HCT116 (cell line): ENCODE measurements at regions not wholly inside any gene's neighbourhood (a gene's known extent, or its start where the extent isn't known, plus 50 kb on each side); places are given as distances from the start of the nearest gene placed in this dataset.

ENCODE experiments used
- ATAC-seq: fragments of 200-7000 bp; cut with Tn5 transposase; 2 replicates; pipeline ENCODE4 v1.9.1; 2020; ENCODE audit warnings: mild to moderate bottlenecking, moderate library complexity
- BruUV-seq: library from RNA; stranded (reverse); fragments of 400-500 nt; replicated peaks from 2 replicates; lab custom pipeline; 2021; lab: Mats Ljungman, UMichigan
- CTCF ChIA-PET: fragments of 300-600 bp; sonication (Branson Sonifier 250); formaldehyde crosslinking; loops from one replicate; lab custom pipeline; 2021; ENCODE audit warnings: antibody characterized with exemption; lab: Charles Lee
- POLR2A ChIA-PET: fragments of 300-600, 350-600 bp; sonication (Branson Sonifier 250); formaldehyde crosslinking; loops from one replicate; lab custom pipeline; 2021; ENCODE audit warnings: antibody characterized with exemption; lab: Charles Lee
- RAD21 ChIA-PET, 2 experiments: fragments of 300-600 bp; sonication (Branson Sonifier 250); formaldehyde crosslinking; loops; one replicate each; lab custom pipeline; 2023; ENCODE audit warnings: low total read pairs in 2 of 2; ENCODE audit not compliant: uncharacterized antibody in 2 of 2, unreplicated experiment in 2 of 2, low non-redundant PET in 1 of 2; lab: Charles Lee
- DNase-seq: peaks from one replicate; pipeline ENCODE4 v3.0.0-alpha.2; 2010; ENCODE audit warnings: low read depth, low spot score
- H2AFZ ChIP-seq: fragments of 200-600 bp; shearing (Covaris generic), sonication (generic); 2 replicates; pipeline ENCODE4 v1.6.1; 2017; ENCODE audit warnings: low read depth, mixed run types, mixed read lengths, antibody characterized with exemption, low read length; ENCODE audit not compliant: poor library complexity, severe bottlenecking
- H3K27ac ChIP-seq: 2 replicates; pipeline ENCODE4 v1.5.1; 2012; ENCODE audit warnings: low read depth, low read length
- H3K27me3 ChIP-seq: fragments of 200-600 bp; sonication (generic); 2 replicates; pipeline ENCODE4 v1.6.1; 2016; ENCODE audit warnings: mixed run types, low read length, mixed read lengths; ENCODE audit not compliant: insufficient read depth
- H3K36me3 ChIP-seq, 2 experiments: fragments of 200-500 bp in 1 of 2; fragments of 200-600 bp in 1 of 2; sonication (Bioruptor generic) in 1 of 2; sonication (generic) in 1 of 2; 2 replicates each; pipeline versions ENCODE4 v1.5.1 to v1.6.1; 2014 to 2016; ENCODE audit warnings: low read length in 2 of 2, inconsistent platforms in 1 of 2, mixed read lengths in 1 of 2, mixed run types in 1 of 2; ENCODE audit not compliant: insufficient read depth in 2 of 2, control insufficient read depth in 1 of 2
- H3K4me1 ChIP-seq, 2 experiments: fragments of 200-600 bp in 1 of 2; sonication (generic) in 1 of 2; 2 replicates each; pipeline versions ENCODE4 v1.5.1 to v1.6.1; 2012 to 2017; ENCODE audit warnings: low read length in 2 of 2, inconsistent platforms in 1 of 2, mild to moderate bottlenecking in 1 of 2, mixed read lengths in 1 of 2, mixed run types in 1 of 2, moderate library complexity in 1 of 2; ENCODE audit not compliant: insufficient read depth in 2 of 2, control insufficient read depth in 1 of 2
- H3K4me2 ChIP-seq: fragments of 200-600 bp; sonication (generic); 2 replicates; pipeline ENCODE4 v1.6.1; 2017; ENCODE audit warnings: mixed run types, low read length, mixed read lengths
- H3K4me3 ChIP-seq, 2 experiments: fragments of 200-600 bp in 1 of 2; sonication (generic) in 1 of 2; replicated peaks in 1 of 2; 2 replicates each; pipeline ENCODE4 v1.5.1; 2011 to 2016; ENCODE audit warnings: low read length in 2 of 2, control low read depth in 1 of 2, low read depth in 1 of 2, mild to moderate bottlenecking in 1 of 2, mixed read lengths in 1 of 2, mixed run types in 1 of 2
- H3K79me2 ChIP-seq: fragments of 200-600 bp; sonication (generic); 2 replicates; pipeline ENCODE4 v1.6.1; 2017; ENCODE audit warnings: mild to moderate bottlenecking, mixed run types, low read length, moderate library complexity, mixed read lengths; ENCODE audit not compliant: insufficient read depth
- H3K9ac ChIP-seq: fragments of 200-600 bp; sonication (generic); 2 replicates; pipeline ENCODE4 v1.6.1; 2016; ENCODE audit warnings: low read length, mixed read lengths
- H3K9me2 ChIP-seq: fragments of 200-600 bp; sonication (generic), shearing (Covaris generic); 2 replicates; pipeline ENCODE4 v1.6.1; 2017; ENCODE audit warnings: mixed run types, mild to moderate bottlenecking, moderate library complexity; ENCODE audit not compliant: insufficient read depth
- H3K9me3 ChIP-seq, 2 experiments: fragments of 200-500 bp in 1 of 2; fragments of 200-600 bp in 1 of 2; sonication (Bioruptor generic) in 1 of 2; sonication (generic) in 1 of 2; 2 replicates each; pipeline ENCODE4 v1.6.1; 2014 to 2017; ENCODE audit warnings: low read length in 2 of 2, mixed read lengths in 2 of 2, inconsistent platforms in 1 of 2, low read depth in 1 of 2, mild to moderate bottlenecking in 1 of 2, mixed run types in 1 of 2, moderate library complexity in 1 of 2; ENCODE audit not compliant: control insufficient read depth in 1 of 2, insufficient read depth in 1 of 2
- H4K20me1 ChIP-seq: fragments of 200-600 bp; sonication (generic), shearing (Covaris generic); 2 replicates; pipeline ENCODE4 v1.6.1; 2017; ENCODE audit warnings: mixed run types, mild to moderate bottlenecking, moderate library complexity; ENCODE audit not compliant: insufficient read depth
- CBX3 ChIP-seq: IDR thresholded peaks from 2 replicates; pipeline ENCODE4 v1.6.1; 2012; ENCODE audit warnings: low read depth
- CEBPB ChIP-seq: IDR thresholded peaks from 2 replicates; pipeline ENCODE4 v1.6.1; 2012; ENCODE audit warnings: low read depth
- CTCF ChIP-seq, 3 experiments: fragments of 200-600 bp in 1 of 3; sonication (generic) in 1 of 3; IDR thresholded peaks in 2 of 3; conservative IDR thresholded peaks in 1 of 3; 2 replicates each; pipeline ENCODE4 v1.5.1; 2012 to 2017; ENCODE audit warnings: low read depth in 2 of 3, low read length in 2 of 3, antibody characterized with exemption in 1 of 3, borderline replicate concordance in 1 of 3, control low read depth in 1 of 3, mild to moderate bottlenecking in 1 of 3, mixed read lengths in 1 of 3, mixed run types in 1 of 3, moderate library complexity in 1 of 3; ENCODE audit not compliant: insufficient read depth in 1 of 3
- EGR1 ChIP-seq: IDR thresholded peaks from 2 replicates; pipeline ENCODE4 v1.6.1; 2012; ENCODE audit warnings: low read depth
- EZH2 ChIP-seq: fragments of 200-600 bp; sonication (generic); IDR thresholded peaks from 2 replicates; pipeline ENCODE4 v1.6.1; 2017; ENCODE audit warnings: antibody characterized with exemption, mixed run types
- FOSL1 ChIP-seq: IDR thresholded peaks from 2 replicates; pipeline ENCODE4 v1.6.1; 2012; ENCODE audit warnings: low read depth
- JUND ChIP-seq: IDR thresholded peaks from 2 replicates; pipeline ENCODE4 v1.6.1; 2012
- MAX ChIP-seq: IDR thresholded peaks from 2 replicates; pipeline ENCODE4 v1.6.1; 2012
- POLR2A ChIP-seq: IDR thresholded peaks from 2 replicates; pipeline ENCODE4 v1.7.0; 2011; ENCODE audit warnings: borderline replicate concordance; ENCODE audit not compliant: insufficient read depth, insufficient read length; ENCODE audit errors: extremely low read depth
- POLR2AphosphoS5 ChIP-seq: IDR thresholded peaks from 2 replicates; pipeline ENCODE4 v1.6.1; 2011; ENCODE audit warnings: mild to moderate bottlenecking, low read depth, low read length, moderate library complexity
- RAD21 ChIP-seq: IDR thresholded peaks from 2 replicates; pipeline ENCODE4 v1.6.1; 2012; ENCODE audit warnings: low read depth, mild to moderate bottlenecking
- SP1 ChIP-seq: IDR thresholded peaks from 2 replicates; pipeline ENCODE4 v1.6.1; 2012; ENCODE audit warnings: low read depth
- SRF ChIP-seq: IDR thresholded peaks from 2 replicates; pipeline ENCODE4 v1.6.1; 2012; ENCODE audit warnings: low read depth
- YY1 ChIP-seq: IDR thresholded peaks from 2 replicates; pipeline ENCODE4 v1.6.1; 2011; ENCODE audit warnings: low read length, low read depth, moderate library complexity, mild to moderate bottlenecking; ENCODE audit not compliant: insufficient replicate concordance; ENCODE audit errors: extremely low read depth
- ZNF274 ChIP-seq: fragments of 200-500 bp; sonication (Bioruptor generic); IDR thresholded peaks from 2 replicates; pipeline ENCODE4 v1.6.1; 2014; ENCODE audit warnings: mild to moderate bottlenecking, low read depth, low read length, inconsistent platforms
- intact Hi-C: fragments of 100-400 bp; cut with micrococcal nuclease; formaldehyde crosslinking; loops from 2 replicates; pipeline ENCODE4 v1.10.0; 2022

- Histone ChIP-seq H3K4me3 (no peak overlapping the region), H4K20me1 (no peaks in the 10 kb centered on the region), H3K9me3 (no peaks in the 10 kb centered on the region), H3K27me3 (no peaks in the 10 kb centered on the region), H3K79me2 (no peaks in the 10 kb centered on the region), H3K27ac (no peak overlapping the region), H3K4me1 (no peaks in the 10 kb centered on the region), H3K36me3 (no peaks in the 10 kb centered on the region), H3K9me2 (no peaks in the 10 kb centered on the region), H3K4me2 (no peak overlapping the region), H2AFZ (no peak overlapping the region), H3K9ac (no peak overlapping the region)
- ATAC-seq (no peak), DNase-seq (no peak)
- intact Hi-C loops: no loop called here
- ChIA-PET CTCF (no interaction called here), POLR2A (no interaction called here), RAD21 (no interaction called here)
- no TSS peak for BruUV-seq
- TF ChIP-seq CEBPB (no peak), CBX3 (no peak), EGR1 (no peak), RAD21 (no peak), YY1 (no peak), CTCF (IDR thresholded peaks at IDR 0.05 in 2 of 3, conservative IDR thresholded peaks at IDR 0.05 in 1 of 3; ENCODE audit: borderline replicate concordance in 1 of 3, insufficient read depth in 1 of 3, low read depth in 2 of 3, low read length in 2 of 3) (no peak)
Measured at GRCh38 chr18:78699499-78699898, 280.1 kb upstream of the SALL3 start.

GRCh38 chr18:78701771-78702396, 277.7 kb upstream of the SALL3 start:
- H3K36me3 ChIP-seq: no peaks in the 10 kb centered on the region
- CTCF ChIA-PET: no interaction called here
- POLR2A ChIA-PET: no interaction called here
- ATAC-seq (no peak), DNase-seq (no peak)
- no peak for TF ChIP-seq JUND
- no peak for TF ChIP-seq EGR1
- no peak for TF ChIP-seq POLR2A
- no peak for TF ChIP-seq ZNF274
- no peak for TF ChIP-seq CEBPB
- no peak for TF ChIP-seq CTCF (IDR thresholded peaks at IDR 0.05 in 2 of 3, conservative IDR thresholded peaks at IDR 0.05 in 1 of 3; ENCODE audit: borderline replicate concordance in 1 of 3, insufficient read depth in 1 of 3, low read depth in 2 of 3, low read length in 2 of 3)
- no peak for TF ChIP-seq CBX3
- no peak for TF ChIP-seq SP1
- no peak for TF ChIP-seq EZH2
- no peak for TF ChIP-seq YY1
- TF ChIP-seq SRF: no peak
- TF ChIP-seq POLR2AphosphoS5: no peak
- no peak for TF ChIP-seq MAX
- no peak for TF ChIP-seq FOSL1
- no TSS peak for BruUV-seq
- H4K20me1 ChIP-seq: no peaks in the 10 kb centered on the region
- H3K9me2 ChIP-seq: no peaks in the 10 kb centered on the region
- no peak overlapping the region for H3K9ac ChIP-seq
- intact Hi-C loops: no loop called here
- no peaks in the 10 kb centered on the region for H3K79me2 ChIP-seq
- no peak overlapping the region for H3K4me3 ChIP-seq
- no peaks in the 10 kb centered on the region for H3K4me1 ChIP-seq
- no peak overlapping the region for H3K27ac ChIP-seq
- H3K4me2 ChIP-seq: no peak overlapping the region
- H3K9me3 ChIP-seq: no peaks in the 10 kb centered on the region
- H3K27me3 ChIP-seq: no peaks in the 10 kb centered on the region
- RAD21 ChIA-PET: no interaction called here
- no peak overlapping the region for H2AFZ ChIP-seq
